ENCODE measurements at regions not wholly inside any gene's neighbourhood (a gene's known extent, or its start where the extent isn't known, plus 50 kb on each side); places are given as distances from the start of the nearest gene placed in this dataset.

DNA sequence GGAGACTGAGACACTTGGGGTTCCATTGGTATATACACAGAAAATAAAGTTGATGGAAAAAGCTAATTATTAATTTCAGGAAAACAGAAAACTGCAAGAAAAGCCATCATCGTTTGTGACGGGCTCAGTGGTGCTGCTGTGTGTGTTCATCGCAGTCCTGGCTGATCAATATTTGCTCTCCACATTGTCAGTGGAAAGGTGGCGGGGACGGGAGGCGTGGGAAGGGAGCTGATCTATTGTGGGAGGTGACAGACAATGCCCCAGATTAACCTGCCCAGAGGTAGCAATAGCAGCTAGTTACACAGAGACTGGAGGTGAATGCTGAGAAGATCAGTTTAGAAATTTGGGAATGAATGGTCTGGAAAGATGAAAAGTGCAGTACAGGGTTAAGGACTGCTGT, 50.0 kb upstream of the CTDP1 start:
- no peak overlapping the region for H3K27ac ChIP-seq (ENCODE audit: low read length)
- Mint-ChIP-seq H3K9me3 (peaks cover 0 to 7% of the 10 kb centered on the region in 2 donors), H3K4me1 (peaks cover 19 to 27% of the 10 kb centered on the region in 2 donors), H3K27me3 (ENCODE audit: low read depth in 2 of 2) (peaks cover 13 to 39% of the 10 kb centered on the region in 2 donors), H3K36me3 (no peaks in the 10 kb centered on the region), H3K27ac (no peak overlapping the region), H3K4me3 (no peak overlapping the region)
- H3K27me3 ChIP-seq (ENCODE audit: control insufficient read depth, insufficient read depth, low read length), result peaks cover 4% of the 10 kb centered on the region
- TF ChIP-seq, protein P1, sequence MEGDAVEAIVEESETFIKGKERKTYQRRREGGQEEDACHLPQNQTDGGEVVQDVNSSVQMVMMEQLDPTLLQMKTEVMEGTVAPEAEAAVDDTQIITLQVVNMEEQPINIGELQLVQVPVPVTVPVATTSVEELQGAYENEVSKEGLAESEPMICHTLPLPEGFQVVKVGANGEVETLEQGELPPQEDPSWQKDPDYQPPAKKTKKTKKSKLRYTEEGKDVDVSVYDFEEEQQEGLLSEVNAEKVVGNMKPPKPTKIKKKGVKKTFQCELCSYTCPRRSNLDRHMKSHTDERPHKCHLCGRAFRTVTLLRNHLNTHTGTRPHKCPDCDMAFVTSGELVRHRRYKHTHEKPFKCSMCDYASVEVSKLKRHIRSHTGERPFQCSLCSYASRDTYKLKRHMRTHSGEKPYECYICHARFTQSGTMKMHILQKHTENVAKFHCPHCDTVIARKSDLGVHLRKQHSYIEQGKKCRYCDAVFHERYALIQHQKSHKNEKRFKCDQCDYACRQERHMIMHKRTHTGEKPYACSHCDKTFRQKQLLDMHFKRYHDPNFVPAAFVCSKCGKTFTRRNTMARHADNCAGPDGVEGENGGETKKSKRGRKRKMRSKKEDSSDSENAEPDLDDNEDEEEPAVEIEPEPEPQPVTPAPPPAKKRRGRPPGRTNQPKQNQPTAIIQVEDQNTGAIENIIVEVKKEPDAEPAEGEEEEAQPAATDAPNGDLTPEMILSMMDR (IDR thresholded peaks at IDR 0.05), result no peak
- intact Hi-C loops (cut with micrococcal nuclease), result no loop called here
- peaks cover 5% of the 10 kb centered on the region for H3K9me3 ChIP-seq (ENCODE audit: control insufficient read depth, insufficient read depth, low read length)
- WGBS (ENCODE audit: insufficient coverage), result 95% methylated on average over 6 of the region's 6 CpGs
- ATAC-seq (no peak), DNase-seq (no peak)
- H3K4me1 ChIP-seq (ENCODE audit: control insufficient read depth, insufficient read depth, low read length), result peaks cover 36% of the 10 kb centered on the region
- no peaks in the 10 kb centered on the region for H3K36me3 ChIP-seq (ENCODE audit: control insufficient read depth, insufficient read depth, low read length)
- H3K4me3 ChIP-seq (ENCODE audit: low read length), result no peak overlapping the region

All from natural killer cell (primary cell).